HG02678 (cell line): ENCODE measurements at regions not wholly inside any gene's neighbourhood (a gene's known extent, or its start where the extent isn't known, plus 50 kb on each side); places are given as distances from the start of the nearest gene placed in this dataset.
A peak's percentile ranks its signal among the peaks of the same experiment; 100 is the strongest.

ENCODE experiments used
- ATAC-seq: cut with Tn5 transposase; IDR thresholded peaks from one replicate; pipeline ENCODE4 v1.9.1; 2021; ENCODE audit warnings: mild to moderate bottlenecking, moderate library complexity; ENCODE audit not compliant: unreplicated experiment

- ATAC-seq: no peak
These were observed 134.3 kb upstream of the MAN1A1 start for GRCh38 chr6:119483908-119484307.

DNA sequence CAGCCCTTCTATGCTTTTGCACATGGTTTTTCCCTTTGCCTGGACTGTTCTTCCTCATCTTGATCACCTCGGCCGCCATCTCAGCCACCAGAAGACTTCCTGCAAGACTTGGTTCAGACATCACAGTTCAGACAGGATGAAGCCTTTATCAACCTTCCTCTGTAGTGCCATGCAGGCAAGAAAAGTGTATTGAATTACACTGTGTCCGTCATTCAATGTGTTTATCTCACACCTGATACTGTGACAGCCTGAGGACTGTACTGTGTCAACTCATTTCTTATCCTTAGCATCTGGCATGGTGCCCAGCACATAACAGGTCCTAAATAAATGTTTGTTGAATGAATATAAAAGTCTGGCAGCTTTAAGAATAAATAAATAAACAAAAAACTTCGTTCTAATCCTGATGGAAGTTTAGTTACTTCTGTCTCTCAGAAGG lies 133.3 kb upstream of the MAN1A1 start:
- no peak for ATAC-seq

DNA sequence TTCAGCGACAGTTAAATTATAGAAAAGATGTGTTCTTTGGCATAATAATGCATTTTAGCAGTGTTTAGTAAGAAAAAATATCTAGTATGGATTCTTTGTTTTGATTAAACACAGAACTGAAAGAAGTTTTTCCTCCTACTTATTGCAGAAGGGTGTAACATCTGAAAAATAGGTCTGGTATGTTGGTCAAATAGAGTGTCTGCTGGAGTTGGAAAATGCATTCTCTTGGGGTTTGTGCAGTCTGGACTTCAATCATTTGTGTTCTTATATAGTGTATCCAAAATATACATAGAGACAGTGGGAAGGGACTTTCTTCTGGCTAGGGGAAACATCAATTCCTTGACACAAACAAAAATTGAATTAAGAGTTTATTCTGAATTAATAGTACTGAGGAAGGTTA lies 132.4 kb upstream of the MAN1A1 start:
- ATAC-seq: no peak

- no peak for ATAC-seq
These were observed 131.5 kb upstream of the MAN1A1 start for GRCh38 chr6:119480961-119481497.

GRCh38 chr6:119479860-119480655 lies 130.5 kb upstream of the MAN1A1 start:
- no peak for ATAC-seq

GRCh38 chr6:119476554-119476953 lies 127.0 kb upstream of the MAN1A1 start:
- peak; percentile 92 for ATAC-seq

GRCh38 chr6:119476024-119476423 lies 126.5 kb upstream of the MAN1A1 start:
- no peak for ATAC-seq

GRCh38 chr6:119470893-119471542 lies 121.5 kb upstream of the MAN1A1 start:
- no peak for ATAC-seq

DNA sequence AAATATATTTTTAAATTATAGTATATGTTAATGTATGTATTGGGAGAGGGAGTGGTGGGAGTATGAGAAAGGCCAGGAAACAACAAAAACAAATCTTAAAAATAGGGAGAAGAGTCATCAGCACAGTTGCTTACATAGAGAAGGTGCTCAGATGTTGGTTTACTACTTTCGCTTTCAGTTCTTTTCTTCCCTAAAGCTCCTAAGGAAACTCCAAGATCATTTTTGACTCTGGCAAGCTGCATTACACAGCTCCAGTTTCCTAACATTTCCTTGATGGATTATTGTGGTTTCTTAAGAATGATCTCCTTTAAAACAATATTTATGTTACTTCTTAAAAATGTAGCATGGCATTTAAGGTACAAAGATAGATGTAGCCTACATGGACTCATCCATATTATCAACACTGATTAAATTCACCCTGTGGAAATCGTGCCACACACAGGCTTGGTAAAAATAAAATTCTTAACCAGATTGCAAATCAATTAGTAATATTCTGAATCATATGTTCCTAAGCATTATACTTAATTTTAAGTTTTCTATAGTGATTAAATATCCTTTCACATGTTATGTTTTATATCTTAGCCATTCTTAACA lies 118.0 kb upstream of the MAN1A1 start:
- no peak for ATAC-seq

- ATAC-seq: no peak
These were observed 116.7 kb upstream of the MAN1A1 start for GRCh38 chr6:119466226-119466625.

DNA sequence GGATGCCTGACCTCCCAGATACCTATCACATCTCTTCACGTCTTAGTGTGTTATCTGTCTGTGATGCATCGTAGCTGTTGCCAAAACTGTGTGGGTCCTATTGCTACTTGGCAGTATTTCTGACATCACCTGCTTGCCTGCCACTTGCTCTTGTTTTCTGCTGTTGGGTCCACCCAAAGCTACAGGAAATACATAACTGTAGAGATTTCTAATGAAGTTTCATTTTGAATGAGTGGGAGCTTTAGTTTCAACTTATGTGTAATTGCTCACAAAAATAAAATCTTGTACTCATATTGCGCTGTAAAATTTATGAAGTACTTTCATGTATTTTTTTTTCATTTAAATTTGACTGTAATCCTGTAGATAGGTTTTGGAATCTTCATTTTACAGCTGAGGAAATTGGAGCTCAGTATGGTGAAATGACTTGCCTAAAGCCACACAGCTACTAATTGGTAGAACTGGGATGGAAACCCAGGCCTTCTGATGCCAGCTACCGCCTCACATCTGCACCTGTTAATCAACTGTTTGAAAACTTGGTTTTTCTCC lies 113.6 kb upstream of the MAN1A1 start:
- peak; percentile 81 for ATAC-seq

- no peak for ATAC-seq
These were observed 111.6 kb upstream of the MAN1A1 start for GRCh38 chr6:119461187-119461586.

DNA sequence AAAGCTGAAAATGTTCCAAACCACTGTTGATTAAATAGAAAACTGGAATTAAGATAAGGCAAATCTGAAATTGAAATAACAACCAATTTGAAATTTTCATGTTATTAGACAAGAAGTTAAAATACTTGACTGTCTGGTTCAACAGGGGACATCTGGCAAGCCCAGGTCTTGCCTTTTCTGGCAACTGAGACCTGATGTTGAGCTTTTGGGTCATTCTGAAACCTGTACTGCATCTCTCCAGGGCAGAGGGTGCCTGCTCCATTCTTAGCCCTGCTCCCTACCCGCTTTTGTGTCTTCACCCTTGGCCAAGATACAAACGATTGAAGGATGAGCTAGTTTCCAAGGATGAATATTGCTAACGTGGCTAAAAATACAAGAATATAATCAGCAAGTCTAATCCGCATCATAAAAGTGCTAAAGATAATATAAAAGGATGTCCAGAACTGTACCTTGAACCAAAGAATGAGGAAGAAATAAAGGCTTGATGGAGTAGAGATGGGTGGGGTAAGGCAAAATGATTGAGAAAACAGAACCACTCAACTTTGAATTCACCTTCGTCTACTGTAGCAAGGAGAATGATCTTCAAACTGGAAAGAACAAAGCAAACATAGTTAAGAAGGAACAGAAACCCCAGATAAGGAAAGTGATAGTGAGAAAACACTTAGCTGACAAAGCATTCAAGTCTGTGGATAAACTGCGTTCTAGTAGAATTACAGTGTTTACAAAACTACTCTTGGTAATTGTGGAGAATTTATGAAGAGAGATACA lies 109.8 kb upstream of the MAN1A1 start:
- peak; percentile 63 for ATAC-seq

DNA sequence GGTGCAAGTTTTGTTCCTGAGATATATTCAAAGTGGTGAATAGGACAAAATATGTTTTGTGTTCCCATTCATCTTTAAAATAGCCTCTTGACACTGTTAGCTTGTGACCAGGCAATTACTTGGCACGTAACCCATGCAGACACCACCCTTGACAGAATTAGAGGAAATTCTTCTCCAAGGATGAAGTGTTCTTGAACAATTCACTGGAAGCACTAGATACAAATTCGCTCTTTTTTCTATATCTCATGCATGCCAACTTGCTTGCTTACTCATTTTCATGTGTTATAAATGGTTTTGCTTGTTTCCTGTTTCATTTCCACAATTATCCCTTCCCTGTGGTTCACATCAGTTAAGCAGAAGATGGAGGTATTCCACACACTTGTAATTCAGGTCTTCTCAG lies 105.2 kb upstream of the MAN1A1 start:
- no peak for ATAC-seq

DNA sequence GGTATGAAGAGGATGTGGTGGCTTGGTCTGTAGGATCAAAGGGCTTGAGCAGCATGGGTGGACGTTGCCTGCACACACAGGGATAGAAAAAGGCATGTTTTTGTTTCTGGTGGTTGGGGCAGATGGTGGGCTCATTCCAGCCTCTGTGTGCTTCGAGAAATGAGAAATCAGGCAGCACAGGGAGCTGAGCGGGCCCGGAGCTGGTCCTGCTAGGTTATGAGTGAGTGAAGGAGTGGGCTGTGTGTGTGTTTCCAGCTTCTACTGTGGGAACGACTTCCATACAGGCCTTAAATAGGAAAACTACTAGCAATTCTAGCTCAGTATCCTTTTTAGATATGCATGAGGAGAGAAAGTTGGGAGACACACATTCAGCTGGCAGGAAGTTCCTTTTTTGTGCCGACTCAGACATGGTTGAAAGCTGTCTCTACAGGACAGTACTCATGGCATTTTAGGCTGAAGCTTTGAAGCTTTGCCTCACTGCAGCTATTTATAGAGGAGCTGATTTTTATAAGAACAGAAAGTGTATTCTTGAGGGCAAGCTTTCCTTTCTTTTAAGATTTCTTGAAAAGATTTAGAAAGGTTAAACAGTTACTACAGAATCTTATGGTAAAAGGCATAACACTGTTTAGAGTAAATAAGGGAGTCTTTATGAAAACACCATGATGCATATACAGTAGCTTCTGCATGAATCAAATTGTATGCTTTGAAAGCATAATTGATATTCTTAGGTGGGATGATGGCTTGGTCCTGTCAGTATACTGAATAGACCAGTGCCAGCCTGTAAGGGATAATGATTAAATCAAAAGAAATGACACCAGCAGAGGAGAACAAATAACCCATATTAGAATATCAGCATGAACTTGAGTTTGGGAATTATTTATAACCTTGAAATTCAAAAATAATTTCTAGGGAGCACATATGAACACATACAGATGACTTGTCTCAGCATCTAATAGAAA lies 104.0 kb upstream of the MAN1A1 start:
- ATAC-seq: no peak

DNA sequence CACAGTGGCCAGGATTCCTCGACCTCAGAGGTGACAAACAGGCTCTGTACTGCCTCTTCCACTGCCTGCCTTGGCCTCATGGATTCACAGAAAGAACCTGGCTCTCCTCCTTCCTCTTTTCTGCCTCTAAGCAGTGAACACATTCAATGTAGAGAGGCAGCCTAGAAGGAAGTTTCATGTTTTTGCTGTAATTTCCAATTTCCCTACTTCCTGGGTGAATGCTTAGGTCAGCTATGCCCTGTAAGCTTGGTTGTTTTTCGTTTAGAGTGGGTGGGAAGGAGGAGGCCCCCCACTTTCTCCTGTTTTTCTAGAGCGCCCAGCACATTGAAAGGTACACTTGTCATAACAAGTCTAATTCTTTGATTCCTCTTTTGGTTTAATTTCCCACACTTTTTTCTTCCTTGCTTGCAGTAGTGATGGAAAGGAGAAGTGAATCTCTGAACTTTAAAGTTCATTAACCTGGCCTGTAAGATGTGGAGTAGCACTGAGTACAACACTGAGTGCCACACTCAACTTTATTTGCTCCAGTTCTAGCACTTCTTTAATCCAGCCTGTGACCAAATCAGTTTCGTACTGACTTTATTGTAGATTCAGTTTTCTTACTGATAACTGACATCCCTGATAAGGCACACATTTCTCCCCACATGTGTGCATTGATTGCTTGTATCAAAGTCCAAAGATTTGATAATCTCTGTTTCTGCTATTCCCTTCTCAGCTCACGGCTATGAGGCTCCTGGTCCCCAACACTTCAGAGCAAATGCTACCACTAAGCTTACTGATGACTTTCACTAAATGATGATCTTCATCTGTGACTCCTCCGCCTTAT lies 100.0 kb upstream of the MAN1A1 start:
- ATAC-seq: peak; percentile 35

DNA sequence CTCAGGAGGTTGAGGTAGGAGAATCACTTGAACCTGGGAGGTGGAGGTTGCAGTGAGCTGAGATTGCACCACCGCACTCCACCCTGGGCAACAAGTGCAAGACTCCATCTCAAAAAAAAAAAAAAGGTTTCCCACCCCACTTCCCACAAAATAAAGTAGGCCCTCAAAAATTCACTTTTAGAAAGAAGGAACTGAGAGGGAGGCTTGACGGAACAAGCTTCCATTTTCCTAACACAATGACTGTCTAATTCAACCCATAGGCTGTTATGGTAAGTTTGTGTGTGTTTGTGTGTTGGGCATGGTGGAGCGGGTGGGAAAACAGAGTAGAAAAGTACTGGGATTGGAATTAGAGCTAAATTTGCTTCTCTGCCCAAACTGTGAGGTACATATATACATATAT lies 98.4 kb upstream of the MAN1A1 start:
- ATAC-seq: no peak

- ATAC-seq: no peak
These were observed 97.0 kb upstream of the MAN1A1 start for GRCh38 chr6:119446609-119447008.

GRCh38 chr6:119446115-119446554 lies 96.6 kb upstream of the MAN1A1 start:
- no peak for ATAC-seq
